SK-N-SH (cell line): ENCODE measurements at regions not wholly inside any gene's neighbourhood (a gene's known extent, or its start where the extent isn't known, plus 50 kb on each side); places are given as distances from the start of the nearest gene placed in this dataset.

Experiments used
- CTCF ChIA-PET: fragments of 300-600, 350-600 bp; formaldehyde crosslinking; extraction: SDS; loops from one replicate; lab custom pipeline; 2021; lab: Yijun Ruan, JAX
- POLR2A ChIA-PET: fragments of 350-600 bp; sonication (Branson Sonifier 250); formaldehyde crosslinking; extraction: SDS; loops from one replicate; lab custom pipeline; 2020; ENCODE audit warnings: antibody characterized with exemption, inconsistent platforms; lab: Yijun Ruan, JAX
- DNase-seq: peaks from one replicate; pipeline ENCODE4 v3.0.0; 2012
- H2AFZ ChIP-seq: fragments of 200-600 bp; sonication (generic); 2 replicates; pipeline ENCODE4 v1.8.1; 2016; ENCODE audit warnings: antibody characterized with exemption, mild to moderate bottlenecking, low read depth
- H3F3A ChIP-seq: fragments of 200-600 bp; sonication (generic); replicated peaks from 2 replicates; pipeline ENCODE3; 2016; ENCODE audit warnings: antibody characterized with exemption, mild to moderate bottlenecking; ENCODE audit not compliant: insufficient read depth
- H3K27ac ChIP-seq, 2 experiments: fragments of 200-500 bp in 1 of 2; fragments of 200-600 bp in 1 of 2; sonication (Bioruptor generic) in 1 of 2; sonication (generic), shearing (Covaris generic) in 1 of 2; 2 replicates each; pipeline versions ENCODE4 v1.5.1 to v1.6.1; 2014 to 2016; ENCODE audit warnings: low read depth in 2 of 2, inconsistent platforms in 1 of 2, low read length in 1 of 2, mild to moderate bottlenecking in 1 of 2, mixed read lengths in 1 of 2
- H3K27me3 ChIP-seq: fragments of 200-600 bp; sonication (generic), shearing (Covaris generic); 2 replicates; pipeline ENCODE4 v1.6.1; 2016; ENCODE audit warnings: mixed run types; ENCODE audit not compliant: insufficient read depth
- H3K36me3 ChIP-seq, 2 experiments: fragments of 200-500 bp in 1 of 2; fragments of 200-600 bp in 1 of 2; sonication (Bioruptor generic) in 1 of 2; sonication (generic) in 1 of 2; replicated peaks in 1 of 2; 2 replicates each; pipeline versions ENCODE3 to v1.5.1; 2014 to 2016; ENCODE audit warnings: low read length in 1 of 2, mild to moderate bottlenecking in 1 of 2; ENCODE audit not compliant: insufficient read depth in 2 of 2, control insufficient read depth in 1 of 2
- H3K4me1 ChIP-seq, 2 experiments: fragments of 200-500 bp in 1 of 2; fragments of 200-600 bp in 1 of 2; sonication (Bioruptor generic) in 1 of 2; sonication (generic), shearing (Covaris generic) in 1 of 2; 2 replicates each; pipeline versions ENCODE4 v1.5.1 to v1.6.1; 2014 to 2016; ENCODE audit warnings: low read depth in 1 of 2, low read length in 1 of 2, mixed run types in 1 of 2; ENCODE audit not compliant: insufficient read depth in 2 of 2, control insufficient read depth in 1 of 2
- H3K4me2 ChIP-seq: fragments of 200-600 bp; sonication (generic), shearing (Covaris generic); 2 replicates; pipeline ENCODE4 v1.6.1; 2017; ENCODE audit warnings: mixed run types
- H3K4me3 ChIP-seq, 2 experiments: fragments of 200-500 bp in 1 of 2; fragments of 200-600 bp in 1 of 2; sonication (Bioruptor generic) in 1 of 2; sonication (generic), shearing (Covaris generic) in 1 of 2; 2 replicates each; pipeline versions ENCODE4 v1.5.1 to v1.8.1; 2014 to 2016; ENCODE audit warnings: low read depth in 2 of 2, inconsistent platforms in 1 of 2, low read length in 1 of 2, mild to moderate bottlenecking in 1 of 2, mixed read lengths in 1 of 2, moderate library complexity in 1 of 2
- H3K79me2 ChIP-seq: fragments of 200-600 bp; sonication (generic); 2 replicates; pipeline ENCODE4 v1.8.1; 2017; ENCODE audit warnings: mild to moderate bottlenecking; ENCODE audit not compliant: insufficient read depth
- H3K9ac ChIP-seq: fragments of 200-600 bp; sonication (generic); 2 replicates; pipeline ENCODE4 v1.6.1; 2017; ENCODE audit warnings: mixed run types
- H3K9me2 ChIP-seq: fragments of 200-600 bp; sonication (generic); 2 replicates; pipeline ENCODE4 v1.6.1; 2017; ENCODE audit warnings: mixed run types
- H3K9me3 ChIP-seq: fragments of 200-600 bp; sonication (generic); 2 replicates; pipeline ENCODE4 v1.6.1; 2017; ENCODE audit warnings: mixed run types, mild to moderate bottlenecking, moderate library complexity
- H4K20me1 ChIP-seq: fragments of 200-600 bp; sonication (generic); 2 replicates; pipeline ENCODE4 v1.6.1; 2017; ENCODE audit warnings: mild to moderate bottlenecking, mixed run types; ENCODE audit not compliant: insufficient read depth
- CHD2 ChIP-seq: fragments of 150-350 bp; IDR thresholded peaks from 2 replicates; pipeline ENCODE4 v1.6.1; 2018; ENCODE audit warnings: low read length; ENCODE audit not compliant: partially characterized antibody
- ELF1 ChIP-seq: IDR thresholded peaks from 2 replicates; pipeline ENCODE4 v1.4.0; 2012
- EP300 ChIP-seq, 2 experiments: IDR thresholded peaks; 2 replicates each; pipeline versions ENCODE4 v1.4.0 to v1.6.1; 2012; ENCODE audit warnings: borderline replicate concordance in 1 of 2, low read depth in 1 of 2, low read length in 1 of 2
- EZH2phosphoT487 ChIP-seq: fragments of 200-600 bp; sonication (generic); IDR thresholded peaks from 2 replicates; pipeline ENCODE4 v1.6.1; 2017; ENCODE audit warnings: low read depth, mixed run types, mild to moderate bottlenecking, antibody characterized with exemption, moderate library complexity, borderline replicate concordance
- FOSL2 ChIP-seq: IDR thresholded peaks from 2 replicates; pipeline ENCODE4 v1.4.0; 2012; ENCODE audit warnings: low read depth, mild to moderate bottlenecking, moderate library complexity, borderline replicate concordance
- GABPA ChIP-seq: IDR thresholded peaks from 2 replicates; pipeline ENCODE4 v1.4.0; 2012; ENCODE audit warnings: low read depth, mild to moderate bottlenecking
- JUND ChIP-seq: IDR thresholded peaks from 2 replicates; pipeline ENCODE4 v1.4.0; 2012
- MEF2A ChIP-seq: IDR thresholded peaks from 2 replicates; pipeline ENCODE4 v1.4.0; 2012; ENCODE audit warnings: low read depth, borderline replicate concordance
- NFIC ChIP-seq: IDR thresholded peaks from 2 replicates; pipeline ENCODE4 v1.4.0; 2012; ENCODE audit warnings: borderline replicate concordance
- NRF1 ChIP-seq: IDR thresholded peaks from 2 replicates; pipeline ENCODE4 v1.6.1; 2012; ENCODE audit warnings: low read depth, mild to moderate bottlenecking, low read length
- RCOR1 ChIP-seq: fragments of 150-350 bp; IDR thresholded peaks from 2 replicates; pipeline ENCODE4 v1.6.1; 2017; ENCODE audit warnings: antibody characterized with exemption, low read length
- RXRA ChIP-seq: IDR thresholded peaks from 2 replicates; pipeline ENCODE4 v1.4.0; 2012; ENCODE audit warnings: low read depth, mild to moderate bottlenecking, borderline replicate concordance
- SIN3A ChIP-seq: IDR thresholded peaks from 2 replicates; pipeline ENCODE4 v1.6.1; 2012; ENCODE audit warnings: low read depth, mild to moderate bottlenecking, low read length, moderate library complexity, borderline replicate concordance
- SMC3 ChIP-seq: IDR thresholded peaks from 2 replicates; pipeline ENCODE4 v1.6.1; 2012; ENCODE audit warnings: low read depth, low read length, improper control_type of control experiment
- TAF1 ChIP-seq: IDR thresholded peaks from 2 replicates; pipeline ENCODE4 v1.6.1; 2012; ENCODE audit warnings: low read depth, mild to moderate bottlenecking, low read length, moderate library complexity, borderline replicate concordance
- TCF12 ChIP-seq: IDR thresholded peaks from 2 replicates; pipeline ENCODE4 v1.4.0; 2012
- ZBTB33 ChIP-seq: IDR thresholded peaks from 2 replicates; pipeline ENCODE4 v1.4.0; 2012; ENCODE audit warnings: low read depth, borderline replicate concordance
- WGBS: methylation state at CpG from one replicate; pipeline ENCODE4 v1.1.6; 2017; ENCODE audit warnings: low lambda C conversion rate; 5-methylcytosine and 5-hydroxymethylcytosine counted together
- TF ChIP-seq, protein P1 (sequence below): IDR thresholded peaks from 2 replicates; pipeline ENCODE4 v1.4.0; 2012; ENCODE audit warnings: low read depth

- ChIA-PET POLR2A (no interaction called here), CTCF (no interaction called here)
- no peaks in the 10 kb centered on the region for H3K9me3 ChIP-seq
- no peak overlapping the region for H2AFZ ChIP-seq
- no peak overlapping the region for H3K4me2 ChIP-seq
- no peak overlapping the region for H3K27ac ChIP-seq
- H3K27me3 ChIP-seq = no peaks in the 10 kb centered on the region
- no peaks in the 10 kb centered on the region for H3F3A ChIP-seq
- no peak overlapping the region for H3K9ac ChIP-seq
- 46% methylated on average over 2 of the region's 2 CpGs for WGBS
- DNase-seq = no peak
- H4K20me1 ChIP-seq = no peaks in the 10 kb centered on the region
- H3K79me2 ChIP-seq = no peaks in the 10 kb centered on the region
- no peaks in the 10 kb centered on the region for H3K9me2 ChIP-seq
- peaks cover 0 to 6% of the 10 kb centered on the region in 2 experiments; a peak in 1 of 4 replicates for H3K4me1 ChIP-seq
- TF ChIP-seq TCF12 (no peak), JUND (no peak), TAF1 (no peak), NFIC (no peak), RCOR1 (no peak), ELF1 (no peak), MEF2A (no peak), NRF1 (no peak), EZH2phosphoT487 (no peak), SIN3A (no peak), SMC3 (no peak), ZBTB33 (no peak), GABPA (no peak), FOSL2 (no peak)
- H3K36me3 ChIP-seq = no peaks in the 10 kb centered on the region
- no peak overlapping the region for H3K4me3 ChIP-seq
Observed at GRCh38 chr1:29884740-29885139, 648.4 kb downstream of the PTPRU start.

DNA sequence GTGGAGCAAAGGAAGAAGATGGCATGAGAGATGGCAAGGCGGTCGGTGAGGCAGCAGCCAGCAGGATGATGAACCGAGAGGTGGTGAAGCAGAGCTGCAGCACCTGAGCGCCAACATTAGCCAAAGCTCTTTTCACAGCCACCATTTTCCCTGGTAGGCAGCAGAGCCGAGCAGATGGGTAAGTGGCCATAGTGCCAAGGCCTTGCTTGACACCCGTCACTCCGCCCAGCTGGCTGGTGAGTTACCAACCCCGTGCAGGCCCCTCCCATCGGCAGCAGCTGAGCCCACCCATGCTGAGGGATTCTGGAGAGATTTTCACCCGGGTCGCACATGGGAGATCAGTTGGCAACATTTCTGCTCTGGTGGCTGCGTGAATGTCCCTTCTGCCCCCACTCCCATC is 647.7 kb downstream of the PTPRU start:
- Histone ChIP-seq H3K36me3 (no peaks in the 10 kb centered on the region), H3K4me3 (no peak overlapping the region), H3K79me2 (no peaks in the 10 kb centered on the region), H3K27ac (no peak overlapping the region), H3K4me2 (no peak overlapping the region), H3K9ac (no peak overlapping the region), H3K4me1 (peaks cover 0 to 6% of the 10 kb centered on the region in 2 experiments; a peak in 1 of 4 replicates), H2AFZ (no peak overlapping the region), H4K20me1 (no peaks in the 10 kb centered on the region), H3K27me3 (no peaks in the 10 kb centered on the region), H3F3A (no peaks in the 10 kb centered on the region), H3K9me3 (no peaks in the 10 kb centered on the region), H3K9me2 (no peaks in the 10 kb centered on the region)
- POLR2A ChIA-PET = no interaction called here
- 53% methylated on average over 8 of the region's 12 CpGs for WGBS
- TF ChIP-seq FOSL2 (no peak), ELF1 (no peak), CHD2 (no peak), EP300 (IDR thresholded peaks at IDR 0.05; ENCODE audit: borderline replicate concordance in 1 of 2, low read depth in 1 of 2, low read length in 1 of 2) (no peak), SMC3 (no peak), RXRA (no peak), NRF1 (no peak)
- TF ChIP-seq, protein P1, sequence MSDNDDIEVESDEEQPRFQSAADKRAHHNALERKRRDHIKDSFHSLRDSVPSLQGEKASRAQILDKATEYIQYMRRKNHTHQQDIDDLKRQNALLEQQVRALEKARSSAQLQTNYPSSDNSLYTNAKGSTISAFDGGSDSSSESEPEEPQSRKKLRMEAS = no peak
- no peak for DNase-seq
- CTCF ChIA-PET = no interaction called here
